WTC11 (cell line): ENCODE measurements at regions not wholly inside any gene's neighbourhood (a gene's known extent, or its start where the extent isn't known, plus 50 kb on each side); places are given as distances from the start of the nearest gene placed in this dataset.

Source experiments
- NR1H2 ChIP-seq: sonication (generic); formaldehyde crosslinking; IDR thresholded peaks from 2 replicates; pipeline ENCODE4 v1.9.0; 2021; ENCODE audit warnings: mild to moderate bottlenecking, moderate library complexity, missing genetic modification reagents
- TEAD4 ChIP-seq: sonication (generic); formaldehyde crosslinking; IDR thresholded peaks from 2 replicates; pipeline ENCODE4 v1.8.0; 2022; ENCODE audit warnings: mild to moderate bottlenecking, missing genetic modification reagents
- TF ChIP-seq, protein P1 (sequence below): sonication (generic); formaldehyde crosslinking; IDR thresholded peaks from 2 replicates; pipeline ENCODE4 v1.8.1; 2022; ENCODE audit warnings: low read depth, missing genetic modification reagents, borderline replicate concordance
- TF ChIP-seq, protein P2 (sequence below): fragments of 200-600 bp; IDR thresholded peaks from 2 replicates; pipeline ENCODE4 v1.8.0; 2022; ENCODE audit warnings: antibody characterized with exemption
- TF ChIP-seq, protein P3 (sequence below): sonication (generic); formaldehyde crosslinking; IDR thresholded peaks from 2 replicates; pipeline ENCODE4 v1.8.0; 2022; ENCODE audit warnings: mild to moderate bottlenecking, missing genetic modification reagents

DNA sequence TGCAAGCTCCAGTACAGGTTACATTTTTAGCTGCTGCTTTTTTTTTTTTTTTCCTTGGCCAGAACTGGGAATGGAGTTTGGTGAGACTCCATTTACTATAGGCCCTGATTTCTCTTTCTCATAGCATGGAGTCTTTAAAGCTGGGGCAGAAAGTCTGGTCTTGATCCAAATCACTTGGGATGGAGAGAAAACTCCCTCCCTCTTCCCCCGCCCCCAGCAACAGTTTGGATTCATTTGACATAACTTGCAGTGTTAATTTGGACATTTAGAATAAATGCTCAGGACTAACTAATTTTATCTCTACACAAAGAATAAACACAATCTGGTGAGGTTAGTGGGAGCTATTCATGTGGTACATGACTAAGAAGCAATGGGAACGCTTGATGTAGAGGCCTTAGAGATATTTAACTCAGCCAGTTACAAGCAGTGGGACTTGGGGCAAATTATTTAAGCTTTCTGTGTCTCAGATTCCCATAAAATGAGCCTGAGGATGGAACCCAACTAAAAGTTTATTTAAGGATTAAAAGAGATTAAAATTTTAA lies 107.3 kb upstream of the ARHGAP5 start:
- TF ChIP-seq NR1H2 (no peak), TEAD4 (no peak)
- TF ChIP-seq, protein P1, sequence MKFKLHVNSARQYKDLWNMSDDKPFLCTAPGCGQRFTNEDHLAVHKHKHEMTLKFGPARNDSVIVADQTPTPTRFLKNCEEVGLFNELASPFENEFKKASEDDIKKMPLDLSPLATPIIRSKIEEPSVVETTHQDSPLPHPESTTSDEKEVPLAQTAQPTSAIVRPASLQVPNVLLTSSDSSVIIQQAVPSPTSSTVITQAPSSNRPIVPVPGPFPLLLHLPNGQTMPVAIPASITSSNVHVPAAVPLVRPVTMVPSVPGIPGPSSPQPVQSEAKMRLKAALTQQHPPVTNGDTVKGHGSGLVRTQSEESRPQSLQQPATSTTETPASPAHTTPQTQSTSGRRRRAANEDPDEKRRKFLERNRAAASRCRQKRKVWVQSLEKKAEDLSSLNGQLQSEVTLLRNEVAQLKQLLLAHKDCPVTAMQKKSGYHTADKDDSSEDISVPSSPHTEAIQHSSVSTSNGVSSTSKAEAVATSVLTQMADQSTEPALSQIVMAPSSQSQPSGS (CRISPR knock-in tag), result no peak
- TF ChIP-seq, protein P2, sequence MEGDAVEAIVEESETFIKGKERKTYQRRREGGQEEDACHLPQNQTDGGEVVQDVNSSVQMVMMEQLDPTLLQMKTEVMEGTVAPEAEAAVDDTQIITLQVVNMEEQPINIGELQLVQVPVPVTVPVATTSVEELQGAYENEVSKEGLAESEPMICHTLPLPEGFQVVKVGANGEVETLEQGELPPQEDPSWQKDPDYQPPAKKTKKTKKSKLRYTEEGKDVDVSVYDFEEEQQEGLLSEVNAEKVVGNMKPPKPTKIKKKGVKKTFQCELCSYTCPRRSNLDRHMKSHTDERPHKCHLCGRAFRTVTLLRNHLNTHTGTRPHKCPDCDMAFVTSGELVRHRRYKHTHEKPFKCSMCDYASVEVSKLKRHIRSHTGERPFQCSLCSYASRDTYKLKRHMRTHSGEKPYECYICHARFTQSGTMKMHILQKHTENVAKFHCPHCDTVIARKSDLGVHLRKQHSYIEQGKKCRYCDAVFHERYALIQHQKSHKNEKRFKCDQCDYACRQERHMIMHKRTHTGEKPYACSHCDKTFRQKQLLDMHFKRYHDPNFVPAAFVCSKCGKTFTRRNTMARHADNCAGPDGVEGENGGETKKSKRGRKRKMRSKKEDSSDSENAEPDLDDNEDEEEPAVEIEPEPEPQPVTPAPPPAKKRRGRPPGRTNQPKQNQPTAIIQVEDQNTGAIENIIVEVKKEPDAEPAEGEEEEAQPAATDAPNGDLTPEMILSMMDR, result no peak
- TF ChIP-seq, protein P3, sequence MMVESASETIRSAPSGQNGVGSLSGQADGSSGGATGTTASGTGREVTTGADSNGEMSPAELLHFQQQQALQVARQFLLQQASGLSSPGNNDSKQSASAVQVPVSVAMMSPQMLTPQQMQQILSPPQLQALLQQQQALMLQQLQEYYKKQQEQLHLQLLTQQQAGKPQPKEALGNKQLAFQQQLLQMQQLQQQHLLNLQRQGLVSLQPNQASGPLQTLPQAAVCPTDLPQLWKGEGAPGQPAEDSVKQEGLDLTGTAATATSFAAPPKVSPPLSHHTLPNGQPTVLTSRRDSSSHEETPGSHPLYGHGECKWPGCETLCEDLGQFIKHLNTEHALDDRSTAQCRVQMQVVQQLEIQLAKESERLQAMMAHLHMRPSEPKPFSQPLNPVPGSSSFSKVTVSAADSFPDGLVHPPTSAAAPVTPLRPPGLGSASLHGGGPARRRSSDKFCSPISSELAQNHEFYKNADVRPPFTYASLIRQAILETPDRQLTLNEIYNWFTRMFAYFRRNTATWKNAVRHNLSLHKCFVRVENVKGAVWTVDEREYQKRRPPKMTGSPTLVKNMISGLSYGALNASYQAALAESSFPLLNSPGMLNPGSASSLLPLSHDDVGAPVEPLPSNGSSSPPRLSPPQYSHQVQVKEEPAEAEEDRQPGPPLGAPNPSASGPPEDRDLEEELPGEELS, result no peak
